OCI-LY7 (cell line): ENCODE measurements at regions not wholly inside any gene's neighbourhood (a gene's known extent, or its start where the extent isn't known, plus 50 kb on each side); places are given as distances from the start of the nearest gene placed in this dataset.

Experiments used
- BruUV-seq: library from RNA; stranded (reverse); fragments of 400-500 nt; replicated peaks from 2 replicates; lab custom pipeline; 2021; lab: Mats Ljungman, UMichigan
- CTCF ChIA-PET: fragments of 300-600 bp; sonication (Branson Sonifier 250); formaldehyde crosslinking; loops from one replicate; lab custom pipeline; 2022; ENCODE audit warnings: antibody characterized with exemption; ENCODE audit not compliant: unreplicated experiment; lab: Charles Lee
- POLR2A ChIA-PET: fragments of 300-600 bp; sonication (Branson Sonifier 250); formaldehyde crosslinking; loops from one replicate; lab custom pipeline; 2022; ENCODE audit warnings: antibody characterized with exemption; lab: Charles Lee
- DNase-seq: peaks from one replicate; pipeline ENCODE4 v3.0.0-alpha.2; 2015; ENCODE audit warnings: low spot score
- H2AFZ ChIP-seq: fragments of 200-600 bp; sonication (generic), shearing (Covaris generic); 2 replicates; pipeline ENCODE4 v1.6.1; 2014; ENCODE audit warnings: mild to moderate bottlenecking, antibody characterized with exemption, low read length, moderate library complexity
- H3K27ac ChIP-seq: fragments of 200-600 bp; sonication (generic); 2 replicates; pipeline ENCODE4 v1.5.1; 2014; ENCODE audit warnings: mixed run types, low read depth, mild to moderate bottlenecking, moderate library complexity, low read length, inconsistent platforms; ENCODE audit not compliant: poor library complexity, severe bottlenecking
- H3K36me3 ChIP-seq: fragments of 200-600 bp; sonication (generic); 2 replicates; pipeline ENCODE4 v1.6.1; 2014; ENCODE audit warnings: mild to moderate bottlenecking, antibody characterized with exemption, low read length, moderate library complexity, mixed read lengths; ENCODE audit not compliant: insufficient read depth
- H3K4me1 ChIP-seq: fragments of 200-600 bp; sonication (generic); 2 replicates; pipeline ENCODE4 v1.5.1; 2014; ENCODE audit warnings: mild to moderate bottlenecking, low read length; ENCODE audit not compliant: insufficient read depth, poor library complexity, severe bottlenecking
- H3K4me2 ChIP-seq: fragments of 200-600 bp; sonication (generic); 2 replicates; pipeline ENCODE4 v1.6.1; 2014; ENCODE audit warnings: mild to moderate bottlenecking, low read length
- H3K4me3 ChIP-seq: fragments of 200-600 bp; sonication (generic); 2 replicates; pipeline ENCODE4 v1.5.1; 2014; ENCODE audit warnings: mild to moderate bottlenecking, low read depth, low read length; ENCODE audit not compliant: poor library complexity, severe bottlenecking
- H3K79me2 ChIP-seq: fragments of 200-600 bp; sonication (generic); 2 replicates; pipeline ENCODE4 v1.6.1; 2016; ENCODE audit warnings: low read depth, mild to moderate bottlenecking, low read length, moderate library complexity, mixed read lengths; ENCODE audit not compliant: insufficient read depth
- H3K9me2 ChIP-seq: fragments of 200-600 bp; sonication (generic); 2 replicates; pipeline ENCODE4 v1.6.1; 2016; ENCODE audit warnings: mild to moderate bottlenecking, low read length, mixed read lengths; ENCODE audit not compliant: insufficient read depth
- H3K9me3 ChIP-seq: fragments of 200-600 bp; sonication (generic); 2 replicates; pipeline ENCODE4 v1.6.1; 2014; ENCODE audit warnings: mild to moderate bottlenecking, mixed run types, low read length, mixed read lengths
- H4K20me1 ChIP-seq: fragments of 200-600 bp; sonication (generic); 2 replicates; pipeline ENCODE4 v1.6.1; 2014; ENCODE audit warnings: mild to moderate bottlenecking, antibody characterized with exemption, low read length, moderate library complexity, mixed read lengths; ENCODE audit not compliant: insufficient read depth
- EZH2phosphoT487 ChIP-seq: fragments of 200-600 bp; sonication (generic); IDR thresholded peaks from 2 replicates; pipeline ENCODE4 v1.6.1; 2018; ENCODE audit warnings: low read depth, borderline replicate concordance, mild to moderate bottlenecking, mixed run types, antibody characterized with exemption, low read length, moderate library complexity, mixed read lengths
- intact Hi-C: fragments of 100-400 bp; cut with micrococcal nuclease; formaldehyde crosslinking; loops from one replicate; pipeline ENCODE4 v1.10.0; 2022; ENCODE audit not compliant: unreplicated experiment
- TF ChIP-seq, protein P1 (sequence below): fragments of 200-600 bp; sonication (generic); conservative IDR thresholded peaks from 2 replicates; pipeline ENCODE4 v1.5.1; 2014; ENCODE audit warnings: mild to moderate bottlenecking, antibody characterized with exemption, low read length, moderate library complexity, mixed read lengths

DNA sequence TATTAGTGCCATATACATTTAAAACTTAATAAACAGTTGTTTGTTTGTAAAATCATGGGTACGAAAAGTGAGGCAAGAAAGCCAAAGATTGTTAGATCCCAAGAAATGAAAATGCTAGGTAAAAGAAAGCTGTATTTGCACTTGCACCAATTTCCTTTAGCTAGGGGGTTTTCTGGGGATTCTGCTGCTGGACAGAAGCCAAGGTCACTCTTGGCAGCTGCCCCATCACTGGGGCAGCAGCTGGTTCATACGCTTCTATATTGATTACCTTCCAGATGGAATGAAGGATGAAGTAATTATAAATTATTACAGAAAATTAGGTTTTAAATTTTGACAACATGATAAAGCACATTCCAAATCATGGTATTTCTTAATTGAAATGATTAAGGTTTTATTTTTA, 127.4 kb downstream of the SLITRK5 start:
- ChIA-PET POLR2A (interaction anchor here (1.2 to 1.5 kb wide), 2 partner anchors 10 to 12 kb away, joined by 4 to 5 read pairs; no protein-coding TSS in a partner anchor), CTCF (no interaction called here)
- no peak for DNase-seq
- Histone ChIP-seq H3K9me2 (no peaks in the 10 kb centered on the region), H3K27ac (no peak overlapping the region), H3K4me1 (no peaks in the 10 kb centered on the region), H3K4me3 (no peak overlapping the region), H4K20me1 (no peaks in the 10 kb centered on the region), H3K36me3 (no peaks in the 10 kb centered on the region), H3K4me2 (no peak overlapping the region), H2AFZ (no peak overlapping the region), H3K79me2 (no peaks in the 10 kb centered on the region), H3K9me3 (no peaks in the 10 kb centered on the region)
- intact Hi-C loops: no loop called here
- no TSS peak for BruUV-seq
- no peak for TF ChIP-seq EZH2phosphoT487
- TF ChIP-seq, protein P1, sequence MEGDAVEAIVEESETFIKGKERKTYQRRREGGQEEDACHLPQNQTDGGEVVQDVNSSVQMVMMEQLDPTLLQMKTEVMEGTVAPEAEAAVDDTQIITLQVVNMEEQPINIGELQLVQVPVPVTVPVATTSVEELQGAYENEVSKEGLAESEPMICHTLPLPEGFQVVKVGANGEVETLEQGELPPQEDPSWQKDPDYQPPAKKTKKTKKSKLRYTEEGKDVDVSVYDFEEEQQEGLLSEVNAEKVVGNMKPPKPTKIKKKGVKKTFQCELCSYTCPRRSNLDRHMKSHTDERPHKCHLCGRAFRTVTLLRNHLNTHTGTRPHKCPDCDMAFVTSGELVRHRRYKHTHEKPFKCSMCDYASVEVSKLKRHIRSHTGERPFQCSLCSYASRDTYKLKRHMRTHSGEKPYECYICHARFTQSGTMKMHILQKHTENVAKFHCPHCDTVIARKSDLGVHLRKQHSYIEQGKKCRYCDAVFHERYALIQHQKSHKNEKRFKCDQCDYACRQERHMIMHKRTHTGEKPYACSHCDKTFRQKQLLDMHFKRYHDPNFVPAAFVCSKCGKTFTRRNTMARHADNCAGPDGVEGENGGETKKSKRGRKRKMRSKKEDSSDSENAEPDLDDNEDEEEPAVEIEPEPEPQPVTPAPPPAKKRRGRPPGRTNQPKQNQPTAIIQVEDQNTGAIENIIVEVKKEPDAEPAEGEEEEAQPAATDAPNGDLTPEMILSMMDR: no peak

DNA sequence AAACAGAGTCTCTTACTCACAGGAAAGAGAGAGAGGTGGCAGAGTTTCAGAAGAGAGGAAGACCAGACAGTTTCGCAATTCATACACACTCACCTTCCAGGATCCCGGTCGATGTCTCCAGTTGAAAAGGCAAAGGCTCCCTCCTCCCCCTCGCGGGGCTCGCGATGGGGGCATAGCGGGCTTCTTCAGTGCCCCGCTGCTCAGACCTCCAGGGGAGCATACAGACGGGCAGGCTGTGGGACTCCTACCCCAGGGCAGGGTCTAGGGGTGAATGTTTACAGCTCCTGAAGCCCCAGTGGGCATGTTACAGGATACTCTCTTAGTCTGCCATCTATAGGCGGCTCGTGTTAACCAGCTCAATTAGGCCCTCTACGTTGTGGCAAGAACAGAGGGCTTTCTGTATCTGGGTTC, 139.2 kb downstream of the SLITRK5 start:
- Histone ChIP-seq H3K4me3 (no peak overlapping the region), H3K79me2 (no peaks in the 10 kb centered on the region), H3K4me1 (no peaks in the 10 kb centered on the region), H3K9me2 (no peaks in the 10 kb centered on the region), H2AFZ (0 out of 2 replicates have a peak overlapping the region, but pooled peaks have one; percentile 21), H3K36me3 (no peaks in the 10 kb centered on the region), H3K4me2 (0 out of 2 replicates have a peak overlapping the region, but pooled peaks have one; percentile 9), H4K20me1 (no peaks in the 10 kb centered on the region), H3K9me3 (no peaks in the 10 kb centered on the region), H3K27ac (no peak overlapping the region)
- DNase-seq: peak; percentile 34
- intact Hi-C loops: no loop called here
- CTCF ChIA-PET: no interaction called here
- TF ChIP-seq, protein P1: peak; percentile 61
- no peak for TF ChIP-seq EZH2phosphoT487
- POLR2A ChIA-PET: interaction anchor here (0.9 kb wide), 1 partner anchor 11 kb away, joined by 5 read pairs; no protein-coding TSS in a partner anchor
- no TSS peak for BruUV-seq

DNA sequence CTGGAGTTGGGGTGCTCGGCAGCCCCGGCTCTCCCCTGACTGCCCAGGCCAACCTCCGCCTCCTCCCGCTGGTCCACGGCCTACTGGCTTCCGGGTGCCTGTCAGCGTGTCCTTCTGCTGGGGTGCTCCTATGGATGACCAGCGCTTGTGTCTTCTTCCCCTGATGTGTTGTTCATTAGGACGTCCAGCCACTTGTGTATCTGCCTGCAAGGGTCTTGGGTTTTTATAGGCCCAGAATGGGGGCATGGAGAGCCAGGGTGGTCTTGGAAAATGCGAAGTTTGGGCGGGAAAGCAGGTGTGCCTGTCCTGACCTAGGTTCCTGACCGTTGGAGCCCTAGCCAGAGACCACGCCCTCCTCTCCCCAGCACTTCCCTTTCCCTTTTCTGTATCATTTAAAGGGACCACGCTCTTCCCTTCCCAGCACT, 139.8 kb downstream of the SLITRK5 start:
- TF ChIP-seq, protein P1: no peak
- TF ChIP-seq EZH2phosphoT487: no peak
- H3K79me2 ChIP-seq: no peaks in the 10 kb centered on the region
- no peaks in the 10 kb centered on the region for H4K20me1 ChIP-seq
- no peak overlapping the region for H3K4me3 ChIP-seq
- no peak overlapping the region for H3K27ac ChIP-seq
- no peaks in the 10 kb centered on the region for H3K9me2 ChIP-seq
- H3K4me2 ChIP-seq: 0 out of 2 replicates have a peak overlapping the region, but pooled peaks have one; percentile 9
- no peaks in the 10 kb centered on the region for H3K9me3 ChIP-seq
- no TSS peak for BruUV-seq
- intact Hi-C loops: no loop called here
- no peak for DNase-seq
- no peaks in the 10 kb centered on the region for H3K4me1 ChIP-seq
- ChIA-PET CTCF (no interaction called here), POLR2A (interaction anchor here (0.9 kb wide), 1 partner anchor 12 kb away, joined by 5 read pairs; no protein-coding TSS in a partner anchor)
- no peaks in the 10 kb centered on the region for H3K36me3 ChIP-seq
- peak overlapping the region; percentile 21 for H2AFZ ChIP-seq
